HL-60 (cell line): ENCODE measurements at regions not wholly inside any gene's neighbourhood (a gene's known extent, or its start where the extent isn't known, plus 50 kb on each side); places are given as distances from the start of the nearest gene placed in this dataset.

ENCODE experiments used
- CTCF ChIP-seq: IDR thresholded peaks from one replicate; pipeline ENCODE4 v1.5.1; 2011; ENCODE audit warnings: low read length, control low read depth, inconsistent platforms; ENCODE audit not compliant: insufficient read depth
- GABPA ChIP-seq: IDR thresholded peaks from 2 replicates; pipeline ENCODE4 v1.6.1; 2012; ENCODE audit warnings: low read depth
- POLR2AphosphoS5 ChIP-seq: IDR thresholded peaks from 2 replicates; pipeline ENCODE4 v1.6.1; 2012; ENCODE audit warnings: low read depth
- SPI1 ChIP-seq: IDR thresholded peaks from 2 replicates; pipeline ENCODE4 v1.6.1; 2012; ENCODE audit warnings: low read depth, mild to moderate bottlenecking, borderline replicate concordance
- TF ChIP-seq, protein P1 (sequence below): IDR thresholded peaks from 2 replicates; pipeline ENCODE4 v1.6.1; 2012; ENCODE audit warnings: low read depth; ENCODE audit not compliant: insufficient replicate concordance

GRCh38 chr12:67852701-67853100, 136.5 kb upstream of the IFNG-AS1 start:
- TF ChIP-seq POLR2AphosphoS5 (no peak), CTCF (no peak), SPI1 (no peak), GABPA (no peak)
- TF ChIP-seq, protein P1, sequence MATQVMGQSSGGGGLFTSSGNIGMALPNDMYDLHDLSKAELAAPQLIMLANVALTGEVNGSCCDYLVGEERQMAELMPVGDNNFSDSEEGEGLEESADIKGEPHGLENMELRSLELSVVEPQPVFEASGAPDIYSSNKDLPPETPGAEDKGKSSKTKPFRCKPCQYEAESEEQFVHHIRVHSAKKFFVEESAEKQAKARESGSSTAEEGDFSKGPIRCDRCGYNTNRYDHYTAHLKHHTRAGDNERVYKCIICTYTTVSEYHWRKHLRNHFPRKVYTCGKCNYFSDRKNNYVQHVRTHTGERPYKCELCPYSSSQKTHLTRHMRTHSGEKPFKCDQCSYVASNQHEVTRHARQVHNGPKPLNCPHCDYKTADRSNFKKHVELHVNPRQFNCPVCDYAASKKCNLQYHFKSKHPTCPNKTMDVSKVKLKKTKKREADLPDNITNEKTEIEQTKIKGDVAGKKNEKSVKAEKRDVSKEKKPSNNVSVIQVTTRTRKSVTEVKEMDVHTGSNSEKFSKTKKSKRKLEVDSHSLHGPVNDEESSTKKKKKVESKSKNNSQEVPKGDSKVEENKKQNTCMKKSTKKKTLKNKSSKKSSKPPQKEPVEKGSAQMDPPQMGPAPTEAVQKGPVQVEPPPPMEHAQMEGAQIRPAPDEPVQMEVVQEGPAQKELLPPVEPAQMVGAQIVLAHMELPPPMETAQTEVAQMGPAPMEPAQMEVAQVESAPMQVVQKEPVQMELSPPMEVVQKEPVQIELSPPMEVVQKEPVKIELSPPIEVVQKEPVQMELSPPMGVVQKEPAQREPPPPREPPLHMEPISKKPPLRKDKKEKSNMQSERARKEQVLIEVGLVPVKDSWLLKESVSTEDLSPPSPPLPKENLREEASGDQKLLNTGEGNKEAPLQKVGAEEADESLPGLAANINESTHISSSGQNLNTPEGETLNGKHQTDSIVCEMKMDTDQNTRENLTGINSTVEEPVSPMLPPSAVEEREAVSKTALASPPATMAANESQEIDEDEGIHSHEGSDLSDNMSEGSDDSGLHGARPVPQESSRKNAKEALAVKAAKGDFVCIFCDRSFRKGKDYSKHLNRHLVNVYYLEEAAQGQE = no peak
